GM19239 (cell line): ENCODE measurements at regions not wholly inside any gene's neighbourhood (a gene's known extent, or its start where the extent isn't known, plus 50 kb on each side); places are given as distances from the start of the nearest gene placed in this dataset.
"Not testable (repeated sequence)": the region's sequence is repeated elsewhere in the genome, so short reads cannot be mapped to it uniquely, and the experiment has no call there.

Source experiments
- DNase-seq: peaks from one replicate; pipeline ENCODE4 v3.0.0; 2011; ENCODE audit warnings: low spot score; ENCODE audit not compliant: insufficient read length
- FAIRE-seq: peaks from 2 replicates; lab custom pipeline; 2011; peaks lifted over from hg19 to GRCh38; lab: Jason Lieb, UNC

DNA sequence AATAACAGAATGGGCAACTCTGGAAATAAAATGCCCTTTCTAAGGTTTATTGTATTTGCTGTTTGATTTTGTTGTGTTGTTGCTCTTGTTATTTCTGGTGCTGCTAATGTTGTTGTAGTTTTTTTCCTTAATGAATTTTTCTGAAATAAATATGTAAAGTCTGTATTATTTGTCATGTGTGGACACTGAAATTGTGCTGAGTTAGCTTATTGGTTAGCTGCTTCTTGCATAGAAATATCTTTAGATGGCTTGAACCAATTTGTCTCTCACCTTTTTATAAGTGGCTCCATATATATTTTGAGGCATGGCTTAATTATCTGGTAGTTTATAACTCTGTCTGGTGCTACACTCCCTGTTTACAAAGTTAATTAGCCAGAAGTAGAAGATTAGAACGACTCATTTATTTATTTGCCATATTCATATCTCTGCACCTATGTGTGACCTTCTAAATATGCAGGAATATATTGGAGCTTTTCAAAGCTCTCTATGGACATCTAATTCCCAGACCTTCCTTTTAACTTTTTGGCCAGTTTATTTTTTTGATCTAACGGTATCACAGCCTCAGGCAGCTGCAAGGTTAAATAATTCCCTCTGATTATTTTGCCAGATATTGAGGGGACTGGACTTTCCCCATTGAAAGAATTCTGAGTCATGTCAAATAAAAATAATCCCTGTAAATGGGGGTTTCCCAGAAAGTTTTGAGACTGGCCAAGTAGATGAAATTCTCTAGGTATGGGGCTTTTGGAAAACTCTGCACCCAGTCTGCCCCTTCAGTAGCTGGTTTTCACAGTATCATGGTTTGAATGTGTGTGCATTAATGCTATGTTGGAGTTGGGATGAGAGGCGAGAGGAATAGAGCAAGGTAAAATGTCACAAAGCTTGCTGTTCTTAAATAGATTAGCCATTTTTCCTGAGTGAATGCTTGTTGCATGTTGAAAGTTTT is 1331.7 kb upstream of the MIR17HG start:
- FAIRE-seq, result no peak
- DNase-seq, result no peak

DNA sequence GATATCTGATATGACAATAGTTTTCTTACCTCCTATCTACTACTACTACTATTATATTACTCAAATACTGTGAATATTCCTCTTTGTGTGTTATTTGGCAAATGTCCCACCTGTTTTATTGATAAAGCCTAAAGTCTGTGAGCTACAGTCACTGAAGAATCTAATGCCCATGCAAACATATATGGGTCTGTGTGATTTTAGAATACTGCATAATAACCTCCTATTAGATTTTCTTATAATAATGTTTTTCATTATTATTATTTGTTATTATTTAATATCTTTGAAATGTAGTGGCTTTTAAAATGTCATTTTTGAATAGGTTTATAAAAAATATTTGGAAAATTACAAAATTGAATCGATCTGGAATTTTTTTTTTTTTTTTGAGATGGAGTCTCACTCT is 1330.8 kb upstream of the MIR17HG start:
- DNase-seq (no peak), FAIRE-seq (no peak)

DNA sequence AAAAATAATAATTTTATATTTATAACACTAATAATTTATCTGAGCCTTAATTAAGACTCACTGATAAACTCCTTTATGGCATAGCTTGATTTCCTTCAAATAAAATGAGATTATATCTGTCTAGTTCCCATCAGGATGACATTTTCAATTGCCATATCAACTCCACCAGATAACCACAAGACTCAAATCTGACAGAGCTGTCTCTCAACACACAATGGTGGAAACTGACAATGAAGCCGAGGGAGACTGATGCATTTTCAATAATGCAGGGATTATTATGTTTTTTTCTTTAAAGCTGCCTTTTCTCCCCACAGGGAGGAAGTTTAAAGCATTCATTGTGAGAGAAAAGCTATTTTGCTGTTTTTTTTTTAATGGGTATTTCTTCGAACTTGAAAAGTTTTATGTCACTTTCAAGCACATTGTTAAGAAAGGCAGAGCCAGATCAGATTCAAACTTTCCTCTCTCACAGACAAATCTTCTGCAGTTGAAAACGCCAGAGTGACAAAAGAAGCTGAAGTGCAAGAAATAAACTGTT is 1326.9 kb upstream of the MIR17HG start:
- no peak for FAIRE-seq
- DNase-seq, result no peak

- DNase-seq, result no peak
- FAIRE-seq, result no peak
These were observed 1320.1 kb upstream of the MIR17HG start for GRCh38 chr13:90027409-90027808.

DNA sequence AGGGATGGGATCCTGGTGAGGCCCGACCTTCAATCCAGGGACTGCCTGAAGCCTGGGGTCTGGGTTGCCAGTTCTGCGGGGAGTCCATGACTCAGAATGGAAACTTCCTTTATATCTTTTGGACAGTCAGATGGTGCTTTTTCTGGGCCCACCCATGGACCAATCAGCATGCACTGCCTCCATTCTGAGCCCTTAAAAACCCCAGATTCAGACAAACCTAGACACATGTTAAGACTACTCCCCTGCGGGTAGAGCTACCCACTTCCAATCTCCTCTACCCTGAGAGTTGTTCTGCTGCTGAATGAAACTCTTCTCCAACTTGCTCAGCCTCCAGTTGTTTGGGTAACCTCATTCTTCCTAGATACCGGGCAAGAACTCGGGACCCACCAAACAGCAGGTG is 1315.2 kb upstream of the MIR17HG start:
- no peak for DNase-seq
- no peak for FAIRE-seq

- DNase-seq, result no peak
These were observed 1314.5 kb upstream of the MIR17HG start for GRCh38 chr13:90032841-90033493.

GRCh38 chr13:90039516-90039915 is 1308.0 kb upstream of the MIR17HG start:
- no peak for FAIRE-seq
- DNase-seq, result no peak

More at GRCh38 chr13:90032841-90033493, 1314.5 kb upstream of the MIR17HG start:
- no peak for FAIRE-seq

DNA sequence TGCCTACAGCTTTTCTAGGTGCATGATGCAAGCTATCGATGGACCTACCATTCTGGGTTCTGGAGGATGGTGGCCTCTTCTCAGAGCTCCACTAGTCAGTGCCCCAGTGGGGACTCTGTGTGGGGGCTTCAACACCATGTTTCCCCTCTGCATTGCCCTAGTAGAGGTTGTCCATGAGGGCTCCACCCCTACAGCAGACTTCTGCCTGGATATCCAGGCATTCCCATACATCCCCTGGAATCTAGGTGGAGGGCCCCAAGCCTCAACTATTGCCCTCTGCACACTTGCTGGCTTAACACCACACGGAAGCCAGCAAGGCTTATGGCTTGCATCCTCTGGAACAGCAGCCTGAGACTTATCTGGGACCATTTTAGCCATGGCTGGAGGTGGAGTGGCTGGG is 1299.9 kb upstream of the MIR17HG start:
- FAIRE-seq (no peak), DNase-seq (no peak)

DNA sequence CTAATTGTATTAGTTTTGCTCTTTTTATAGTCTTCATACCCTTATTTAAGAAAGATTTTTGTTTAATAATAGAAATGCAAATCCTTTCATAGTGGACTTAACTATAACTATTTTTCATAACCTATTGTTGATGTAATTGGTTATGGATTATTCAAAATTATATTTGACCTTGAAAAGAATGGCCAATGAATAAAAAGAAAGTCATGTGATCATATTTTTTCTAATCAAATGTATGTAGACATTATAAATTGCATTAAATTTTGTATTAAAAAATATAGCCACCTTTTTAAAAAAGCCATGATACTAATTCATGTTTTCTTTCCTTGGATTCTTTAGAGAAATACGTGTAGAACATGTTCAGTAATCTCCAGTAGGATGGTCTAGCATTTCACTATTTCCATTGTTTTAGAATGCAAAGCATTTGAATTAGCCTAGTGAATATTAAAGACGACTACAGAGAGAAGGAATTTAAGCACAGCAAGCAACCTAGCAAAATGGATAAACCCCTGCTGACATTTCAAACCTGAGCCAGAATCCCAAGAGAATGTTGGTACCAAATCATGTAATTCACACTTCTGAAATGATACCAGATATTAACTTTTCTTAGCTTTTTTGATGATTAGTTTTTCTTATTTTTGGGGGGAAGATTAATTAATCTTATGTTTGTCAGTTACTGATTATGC is 1297.4 kb upstream of the MIR17HG start:
- FAIRE-seq, result no peak

GRCh38 chr13:90055121-90055520 is 1292.4 kb upstream of the MIR17HG start:
- FAIRE-seq (no peak), DNase-seq (no peak)

More for the DNA sequence above, 1297.4 kb upstream of the MIR17HG start:
- no peak for DNase-seq

GRCh38 chr13:90055760-90056159 is 1291.7 kb upstream of the MIR17HG start:
- FAIRE-seq, result no peak
- no peak for DNase-seq

GRCh38 chr13:90064226-90064625 is 1283.3 kb upstream of the MIR17HG start:
- DNase-seq, FAIRE-seq: not testable (repeated sequence)

- no peak for FAIRE-seq
These were observed 1278.8 kb upstream of the MIR17HG start for GRCh38 chr13:90068658-90069057.

DNA sequence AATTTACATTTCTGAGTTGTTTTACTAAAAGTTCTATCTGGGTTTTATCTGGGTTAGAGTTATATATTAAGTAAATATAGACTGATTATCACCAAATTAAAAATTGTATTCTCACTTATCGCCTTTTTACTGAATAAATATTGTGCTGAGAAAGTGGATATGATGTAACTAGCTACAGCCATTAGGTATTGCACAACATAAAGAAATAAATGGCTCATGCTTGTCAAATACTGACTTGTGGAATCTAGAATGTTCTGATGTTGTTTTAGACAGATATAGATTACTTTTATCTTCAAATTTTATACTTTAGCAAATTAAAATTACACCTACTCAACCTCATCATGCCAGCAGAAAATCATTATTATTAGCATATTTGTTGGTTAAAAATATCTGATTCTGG is 1277.1 kb upstream of the MIR17HG start:
- FAIRE-seq (no peak), DNase-seq (no peak)

More at GRCh38 chr13:90068658-90069057, 1278.8 kb upstream of the MIR17HG start:
- DNase-seq, result no peak

- FAIRE-seq, result no peak
These were observed 1276.5 kb upstream of the MIR17HG start for GRCh38 chr13:90070837-90071525.

DNA sequence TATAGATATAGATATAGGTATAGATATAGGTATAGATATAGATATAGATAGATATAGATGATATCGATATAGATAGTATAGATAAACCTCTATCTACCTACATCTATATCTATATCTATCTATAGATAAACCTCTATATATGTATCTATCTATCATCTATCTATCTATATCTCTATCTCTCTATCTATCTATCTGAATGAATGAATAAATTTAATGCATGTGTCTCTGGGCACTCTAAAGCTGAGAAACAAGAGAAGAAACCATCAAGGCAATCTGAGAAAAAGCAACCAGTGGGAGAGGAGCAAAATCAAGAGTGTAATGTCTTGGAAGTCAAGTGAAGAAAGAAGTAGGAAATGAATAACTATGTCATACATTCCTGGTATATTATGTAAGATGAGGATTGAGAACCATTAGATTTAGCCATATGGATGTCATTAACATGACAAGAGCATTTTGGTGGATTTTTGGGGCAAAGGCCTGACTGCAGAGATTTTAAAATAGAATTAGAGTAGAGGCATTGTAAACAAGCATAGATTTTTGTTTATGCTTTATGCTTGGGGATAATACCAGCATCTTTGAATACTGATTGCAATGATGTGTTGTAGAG is 1262.7 kb upstream of the MIR17HG start:
- no peak for FAIRE-seq
- DNase-seq, result no peak

More at GRCh38 chr13:90070837-90071525, 1276.5 kb upstream of the MIR17HG start:
- DNase-seq, result no peak

GRCh38 chr13:90089051-90089450 is 1258.4 kb upstream of the MIR17HG start:
- no peak for DNase-seq

GRCh38 chr13:90091611-90092010 is 1255.9 kb upstream of the MIR17HG start:
- FAIRE-seq, result no peak
- no peak for DNase-seq

More at GRCh38 chr13:90089051-90089450, 1258.4 kb upstream of the MIR17HG start:
- FAIRE-seq, result no peak

- FAIRE-seq (no peak), DNase-seq (no peak)
These were observed 1253.1 kb upstream of the MIR17HG start for GRCh38 chr13:90094357-90094756.
